Gastrocnemius medialis (tissue), 4 donors: ENCODE measurements at regions not wholly inside any gene's neighbourhood (a gene's known extent, or its start where the extent isn't known, plus 50 kb on each side); places are given as distances from the start of the nearest gene placed in this dataset.

Source experiments
- CTCF ChIP-seq, 5 experiments: fragments of 450-650 bp in 3 of 5; fragments of 200-600 bp in 2 of 5; sonication (generic) in 2 of 5; IDR thresholded peaks in 4 of 5; conservative IDR thresholded peaks in 1 of 5; 1 replicate in 4 of 5; 2 replicates in 1 of 5; pipeline ENCODE4 v1.5.1; 2016 to 2019; ENCODE audit warnings: antibody characterized with exemption in 5 of 5, mild to moderate bottlenecking in 3 of 5, moderate library complexity in 3 of 5
- POLR2A ChIP-seq, 2 donors: fragments of 450-650 bp; IDR thresholded peaks; one replicate each; pipeline ENCODE4 v1.6.1; 2017; ENCODE audit warnings: antibody characterized with exemption in 2 of 2, mild to moderate bottlenecking in 2 of 2, moderate library complexity in 2 of 2

- TF ChIP-seq CTCF (IDR thresholded peaks at IDR 0.05 in 4 of 5, conservative IDR thresholded peaks at IDR 0.05 in 1 of 5) (no peak), POLR2A (IDR thresholded peaks at IDR 0.05) (no peak)
Measured at GRCh38 chr17:71464241-71464640, 656.6 kb upstream of the SOX9 start.
